ENCODE measurements at regions not wholly inside any gene's neighbourhood (a gene's known extent, or its start where the extent isn't known, plus 50 kb on each side); places are given as distances from the start of the nearest gene placed in this dataset.

GRCh38 chr2:84175970-84176369 is 283.1 kb downstream of the SUCLG1 start:
- no peak for TF ChIP-seq CTCF (conservative IDR thresholded peaks at IDR 0.05; ENCODE audit: low read length)
- TF ChIP-seq EZH2phosphoT487 (IDR thresholded peaks at IDR 0.05; ENCODE audit: borderline replicate concordance): no peak

All from Loucy (cell line).